CD4-positive, alpha-beta T cell treated with Interleukin-17A for 1 hour (primary cell): ENCODE measurements at regions not wholly inside any gene's neighbourhood (a gene's known extent, or its start where the extent isn't known, plus 50 kb on each side); places are given as distances from the start of the nearest gene placed in this dataset.

Source experiments
- DNase-seq: peaks from one replicate; pipeline ENCODE4 v3.0.0-alpha.2; 2020

GRCh38 chr4:18931643-18932377 lies 910.3 kb upstream of the LCORL start:
- DNase-seq: no peak

GRCh38 chr4:18930487-18930886 lies 908.9 kb upstream of the LCORL start:
- DNase-seq: no peak

- DNase-seq: no peak
Measured at GRCh38 chr4:18923496-18924161, 902.1 kb upstream of the LCORL start.

- DNase-seq: no peak
Measured at GRCh38 chr4:18917689-18918088, 896.1 kb upstream of the LCORL start.

DNA sequence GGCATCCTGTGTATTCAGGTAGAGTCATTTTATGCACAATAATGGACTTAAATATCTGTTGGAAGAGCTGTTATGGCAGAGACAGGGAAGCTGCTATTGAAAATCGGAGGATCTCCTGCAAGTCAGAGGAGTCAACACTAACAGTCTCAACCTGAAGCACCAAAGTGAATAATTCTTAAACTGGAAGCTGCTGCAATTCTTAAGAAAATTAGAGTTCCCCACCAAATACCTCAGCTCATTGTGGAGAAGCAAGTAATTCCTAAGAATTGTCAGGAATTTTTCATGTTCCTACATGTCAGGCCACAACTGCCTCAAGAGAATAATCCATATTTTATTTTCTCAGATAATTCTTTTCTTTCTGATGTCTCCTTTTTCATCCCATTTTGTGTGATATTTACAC lies 892.6 kb upstream of the LCORL start:
- DNase-seq: no peak

DNA sequence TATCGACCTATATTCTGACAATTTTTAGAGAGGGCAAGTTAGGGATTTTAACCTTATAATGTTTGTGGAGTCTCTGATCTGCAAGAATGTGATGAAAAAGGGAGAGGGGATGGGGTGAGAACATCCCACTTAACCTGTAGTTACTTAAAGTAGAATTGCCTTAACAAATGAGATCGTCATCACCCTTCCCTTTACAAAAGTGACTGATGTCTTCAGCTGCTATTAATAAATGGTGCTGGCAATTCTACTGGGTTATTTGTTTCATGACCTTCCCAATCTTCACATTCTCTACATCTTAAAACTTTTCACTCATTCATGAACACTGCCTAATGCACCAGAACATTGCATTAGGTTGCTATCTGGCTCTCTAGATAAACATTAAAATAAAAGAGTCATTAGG lies 873.4 kb upstream of the LCORL start:
- no peak for DNase-seq

- no peak for DNase-seq
Measured at GRCh38 chr4:18882468-18882867, 860.9 kb upstream of the LCORL start.

DNA sequence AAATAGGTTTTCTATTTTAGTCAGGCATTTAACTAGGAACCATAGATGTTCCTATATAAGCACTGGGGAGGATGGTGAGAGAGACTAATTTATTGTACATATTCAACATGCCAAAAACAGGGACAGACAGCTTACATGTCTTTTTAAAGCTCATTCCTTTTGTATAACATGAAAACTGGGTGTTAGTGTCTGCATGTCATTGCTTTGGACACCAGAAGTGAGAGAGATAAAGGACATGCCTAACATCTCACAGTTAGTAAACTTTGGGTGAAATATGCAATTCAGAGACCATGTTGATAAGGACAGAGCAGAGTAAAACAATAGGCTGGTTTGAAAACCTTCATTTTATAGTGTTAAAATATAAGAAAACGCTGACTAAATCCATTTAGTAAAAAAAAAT lies 860.0 kb upstream of the LCORL start:
- DNase-seq: no peak

DNA sequence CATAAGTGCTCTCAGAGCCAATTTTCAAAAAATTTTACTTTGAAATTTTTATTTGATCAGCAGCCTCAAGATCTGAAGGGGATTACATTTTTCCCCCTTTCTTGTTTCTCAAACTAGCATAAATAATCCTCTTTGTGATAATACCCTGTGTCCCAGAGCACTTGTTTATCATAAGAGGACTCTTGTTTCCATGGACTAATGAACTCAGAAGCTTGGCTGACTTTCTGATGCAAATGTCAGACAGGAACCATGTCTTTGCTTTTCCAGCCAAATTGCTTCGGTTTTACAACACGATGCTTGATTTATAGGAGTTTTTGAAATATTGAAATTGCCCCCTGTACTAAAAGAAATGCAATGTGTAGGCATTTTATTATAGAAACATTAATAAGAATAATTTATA lies 859.3 kb upstream of the LCORL start:
- no peak for DNase-seq

- no peak for DNase-seq
Measured at GRCh38 chr4:18878561-18878960, 857.0 kb upstream of the LCORL start.

DNA sequence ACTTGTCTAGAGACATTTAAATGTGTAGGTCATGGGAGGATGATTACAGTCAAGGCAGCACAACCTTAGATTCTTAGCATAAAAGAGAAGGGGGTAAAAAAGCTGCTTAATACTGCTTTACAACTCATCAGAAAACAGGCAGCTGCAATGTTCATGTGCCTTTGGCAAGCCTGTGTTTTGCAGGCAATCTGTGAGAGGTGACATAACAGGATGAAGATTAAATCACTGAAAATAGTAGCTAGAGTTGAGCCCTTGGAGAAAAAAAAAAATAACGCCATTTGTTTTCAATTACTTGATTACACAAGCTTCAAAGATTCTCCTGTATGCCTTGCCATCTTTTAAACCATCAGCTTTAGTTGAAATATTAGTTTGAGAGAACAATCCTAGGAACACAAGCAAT lies 847.6 kb upstream of the LCORL start:
- no peak for DNase-seq

DNA sequence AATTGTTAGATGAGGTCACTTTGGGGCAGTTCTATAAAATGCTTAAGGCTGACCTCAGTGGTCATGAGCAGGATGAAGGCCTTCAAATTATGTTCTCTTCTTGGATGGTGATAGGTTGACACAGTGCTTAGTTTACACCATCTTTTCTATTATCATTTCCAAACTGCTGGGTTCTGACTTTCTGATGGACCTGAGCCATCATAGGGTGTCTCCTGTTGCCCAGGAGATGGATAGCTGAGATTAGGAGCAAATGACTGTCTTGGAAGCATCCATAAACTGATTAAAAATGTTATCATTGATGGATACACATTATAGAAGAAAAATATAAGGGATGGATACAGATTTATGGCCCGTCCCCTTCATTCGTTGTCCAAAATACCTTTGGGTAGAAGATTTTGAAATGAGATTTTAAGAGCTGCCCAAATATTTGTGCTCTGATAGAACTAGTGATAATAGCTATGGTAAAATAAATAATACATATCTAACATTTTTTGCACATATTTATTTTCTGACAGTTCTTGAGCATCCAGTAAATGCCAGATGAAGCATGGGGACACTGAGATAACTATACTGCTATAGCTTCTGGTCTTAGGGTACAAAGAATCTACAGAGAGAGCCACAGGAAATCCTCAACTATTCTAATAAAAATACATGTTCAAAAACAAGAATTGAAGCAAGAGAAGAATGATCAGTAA lies 839.4 kb upstream of the LCORL start:
- DNase-seq: no peak

GRCh38 chr4:18859468-18859867 lies 837.9 kb upstream of the LCORL start:
- DNase-seq: no peak

GRCh38 chr4:18858229-18858922 lies 836.8 kb upstream of the LCORL start:
- no peak for DNase-seq

GRCh38 chr4:18850867-18851266 lies 829.3 kb upstream of the LCORL start:
- no peak for DNase-seq

GRCh38 chr4:18847249-18847890 lies 825.8 kb upstream of the LCORL start:
- no peak for DNase-seq

DNA sequence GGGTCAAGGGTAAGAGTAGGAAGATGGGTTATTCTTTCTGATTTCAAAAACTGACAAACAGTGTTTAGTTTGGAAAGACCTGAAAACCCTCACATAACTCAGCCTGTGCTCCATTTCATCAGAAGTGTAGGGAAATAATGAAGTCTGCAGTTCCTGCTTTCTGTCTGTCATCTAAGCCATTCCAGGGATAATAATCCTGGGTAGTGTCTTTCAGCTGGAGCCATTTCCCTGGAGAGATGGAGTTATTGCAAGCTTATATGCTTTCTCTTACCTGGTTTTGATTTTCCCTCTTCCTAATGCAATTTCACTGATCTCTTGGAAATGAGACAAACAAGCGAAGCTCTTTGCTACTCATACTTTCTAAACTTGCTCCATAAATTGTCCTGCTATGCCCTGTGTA lies 824.8 kb upstream of the LCORL start:
- no peak for DNase-seq

- no peak for DNase-seq
Measured at GRCh38 chr4:18844726-18845125, 823.2 kb upstream of the LCORL start.

DNA sequence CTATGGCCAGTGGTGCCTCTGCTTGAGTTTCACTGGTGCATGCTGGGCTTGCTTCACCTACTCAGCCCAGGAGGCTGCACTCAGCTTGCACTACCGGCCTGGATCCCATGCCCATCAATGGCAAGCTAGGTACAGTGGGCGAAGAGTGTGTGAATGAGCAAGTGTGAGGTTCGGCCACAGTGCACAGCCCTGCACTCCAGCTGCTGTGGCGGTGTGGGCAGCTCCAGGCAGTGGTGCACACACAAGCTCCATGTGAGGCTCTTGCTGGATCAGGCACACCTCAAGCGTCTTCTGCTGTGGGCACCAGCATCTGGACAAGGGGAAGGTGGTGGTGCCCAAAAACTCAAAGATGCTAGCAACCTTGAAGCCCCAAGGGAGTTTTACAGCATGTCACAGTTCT lies 820.9 kb upstream of the LCORL start:
- DNase-seq: no peak

- DNase-seq: no peak
Measured at GRCh38 chr4:18840481-18840880, 818.9 kb upstream of the LCORL start.

- no peak for DNase-seq
Measured at GRCh38 chr4:18816228-18816895, 794.8 kb upstream of the LCORL start.

GRCh38 chr4:18815779-18816173 lies 794.2 kb upstream of the LCORL start:
- no peak for DNase-seq
